Iris pigment epithelial cell (primary cell): ENCODE measurements at regions not wholly inside any gene's neighbourhood (a gene's known extent, or its start where the extent isn't known, plus 50 kb on each side); places are given as distances from the start of the nearest gene placed in this dataset.
A peak's percentile ranks its signal among the peaks of the same experiment; 100 is the strongest.

Experiments
- DNase-seq: peaks from one replicate; pipeline ENCODE4 v3.0.0-alpha.2; 2011; ENCODE audit warnings: low read depth

- peak; percentile 2 for DNase-seq
Observed at GRCh38 chr22:48576333-48577013, 1251.2 kb downstream of the BRD1 start.

GRCh38 chr22:48575618-48576332 is 1251.9 kb downstream of the BRD1 start:
- DNase-seq: no peak

GRCh38 chr22:48574776-48575617 is 1252.7 kb downstream of the BRD1 start:
- peak; percentile 17 for DNase-seq

- DNase-seq: no peak
Observed at GRCh38 chr22:48573766-48574165, 1253.9 kb downstream of the BRD1 start.

GRCh38 chr22:48572951-48573350 is 1254.7 kb downstream of the BRD1 start:
- DNase-seq: no peak

- DNase-seq: no peak
Observed at GRCh38 chr22:48570912-48571311, 1256.8 kb downstream of the BRD1 start.

- DNase-seq: no peak
Observed at GRCh38 chr22:48569476-48570233, 1258.0 kb downstream of the BRD1 start.

- DNase-seq: no peak
Observed at GRCh38 chr22:48568736-48569330, 1258.8 kb downstream of the BRD1 start.

- no peak for DNase-seq
Observed at GRCh38 chr22:48567213-48567975, 1260.3 kb downstream of the BRD1 start.

- no peak for DNase-seq
Observed at GRCh38 chr22:48566741-48567140, 1260.9 kb downstream of the BRD1 start.

GRCh38 chr22:48565901-48566501 is 1261.7 kb downstream of the BRD1 start:
- DNase-seq: no peak

- no peak for DNase-seq
Observed at GRCh38 chr22:48564995-48565394, 1262.7 kb downstream of the BRD1 start.

GRCh38 chr22:48563966-48564330 is 1263.7 kb downstream of the BRD1 start:
- DNase-seq: no peak

- no peak for DNase-seq
Observed at GRCh38 chr22:48563118-48563965, 1264.3 kb downstream of the BRD1 start.

GRCh38 chr22:48561676-48562075 is 1266.0 kb downstream of the BRD1 start:
- no peak for DNase-seq

- DNase-seq: no peak
Observed at GRCh38 chr22:48560836-48561235, 1266.8 kb downstream of the BRD1 start.

GRCh38 chr22:48560389-48560751 is 1267.3 kb downstream of the BRD1 start:
- DNase-seq: no peak

- no peak for DNase-seq
Observed at GRCh38 chr22:48559647-48560388, 1267.9 kb downstream of the BRD1 start.
